Middle frontal gyrus (tissue), 1 donor: ENCODE measurements at regions not wholly inside any gene's neighbourhood (a gene's known extent, or its start where the extent isn't known, plus 50 kb on each side); places are given as distances from the start of the nearest gene placed in this dataset.

Experiments
- DNase-seq: peaks from one replicate; pipeline ENCODE4 v3.0.0-alpha.2; 2015; ENCODE audit warnings: low spot score; ENCODE audit errors: extremely low spot score

GRCh38 chr5:42898760-42899159, 87.1 kb upstream of the SELENOP start:
- DNase-seq, result no peak

- no peak for DNase-seq
Observed at GRCh38 chr5:42896523-42896922, 84.8 kb upstream of the SELENOP start.

GRCh38 chr5:42894057-42894456, 82.4 kb upstream of the SELENOP start:
- no peak for DNase-seq

GRCh38 chr5:42889311-42889933, 77.7 kb upstream of the SELENOP start:
- DNase-seq, result peak; percentile 72

- no peak for DNase-seq
Observed at GRCh38 chr5:42888771-42889170, 77.1 kb upstream of the SELENOP start.

- DNase-seq, result no peak
Observed at GRCh38 chr5:42887575-42887974, 75.9 kb upstream of the SELENOP start.

GRCh38 chr5:42887097-42887496, 75.4 kb upstream of the SELENOP start:
- DNase-seq, result no peak

- DNase-seq, result no peak
Observed at GRCh38 chr5:42886635-42887034, 74.9 kb upstream of the SELENOP start.

GRCh38 chr5:42884326-42884725, 72.6 kb upstream of the SELENOP start:
- no peak for DNase-seq

- DNase-seq, result no peak
Observed at GRCh38 chr5:42881416-42882117, 69.9 kb upstream of the SELENOP start.

- DNase-seq, result no peak
Observed at GRCh38 chr5:42880496-42881150, 68.9 kb upstream of the SELENOP start.

- DNase-seq, result no peak
Observed at GRCh38 chr5:42879291-42879690, 67.6 kb upstream of the SELENOP start.

GRCh38 chr5:42878550-42878949, 66.9 kb upstream of the SELENOP start:
- DNase-seq, result no peak

GRCh38 chr5:42878041-42878440, 66.3 kb upstream of the SELENOP start:
- no peak for DNase-seq

- DNase-seq, result no peak
Observed at GRCh38 chr5:42877431-42877830, 65.7 kb upstream of the SELENOP start.

GRCh38 chr5:42876375-42876844, 64.7 kb upstream of the SELENOP start:
- DNase-seq, result no peak

- no peak for DNase-seq
Observed at GRCh38 chr5:42875785-42876374, 64.2 kb upstream of the SELENOP start.

GRCh38 chr5:42875211-42875610, 63.5 kb upstream of the SELENOP start:
- no peak for DNase-seq

- no peak for DNase-seq
Observed at GRCh38 chr5:42874621-42875198, 63.0 kb upstream of the SELENOP start.

- no peak for DNase-seq
Observed at GRCh38 chr5:42872865-42873264, 61.2 kb upstream of the SELENOP start.

GRCh38 chr5:42870882-42871418, 59.3 kb upstream of the SELENOP start:
- no peak for DNase-seq
